GM12873 (cell line): ENCODE measurements at regions not wholly inside any gene's neighbourhood (a gene's known extent, or its start where the extent isn't known, plus 50 kb on each side); places are given as distances from the start of the nearest gene placed in this dataset.

Experiments used
- CTCF ChIP-seq: IDR thresholded peaks from 2 replicates; pipeline ENCODE4 v1.5.1; 2012; ENCODE audit warnings: low read depth, mild to moderate bottlenecking, moderate library complexity, low read length, control low read depth; ENCODE audit not compliant: insufficient read depth; ENCODE audit errors: missing control alignments

DNA sequence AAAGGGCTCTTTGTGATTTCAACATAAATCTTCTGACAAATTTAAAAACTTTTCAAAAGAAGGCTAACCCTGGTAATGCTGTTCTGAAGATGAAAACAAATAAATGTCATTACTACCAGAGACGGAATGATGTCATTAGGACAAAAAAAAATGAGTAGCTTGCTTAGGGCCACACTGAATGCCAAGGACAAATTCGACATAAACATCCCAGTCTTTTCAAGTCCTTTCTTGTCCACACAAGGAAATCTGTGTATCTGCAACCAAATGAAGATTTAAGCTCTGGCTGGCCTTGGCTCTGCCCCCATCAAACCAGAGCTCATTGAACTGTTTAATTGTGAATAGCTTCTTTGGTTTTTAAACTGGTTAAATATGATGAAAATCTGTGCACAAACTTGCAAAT, 592.7 kb downstream of the TLE1 start:
- no peak for TF ChIP-seq CTCF

- no peak for TF ChIP-seq CTCF
Observed at GRCh38 chr9:81092057-81092456, 597.3 kb downstream of the TLE1 start.

- no peak for TF ChIP-seq CTCF
Observed at GRCh38 chr9:81088341-81088740, 601.0 kb downstream of the TLE1 start.

DNA sequence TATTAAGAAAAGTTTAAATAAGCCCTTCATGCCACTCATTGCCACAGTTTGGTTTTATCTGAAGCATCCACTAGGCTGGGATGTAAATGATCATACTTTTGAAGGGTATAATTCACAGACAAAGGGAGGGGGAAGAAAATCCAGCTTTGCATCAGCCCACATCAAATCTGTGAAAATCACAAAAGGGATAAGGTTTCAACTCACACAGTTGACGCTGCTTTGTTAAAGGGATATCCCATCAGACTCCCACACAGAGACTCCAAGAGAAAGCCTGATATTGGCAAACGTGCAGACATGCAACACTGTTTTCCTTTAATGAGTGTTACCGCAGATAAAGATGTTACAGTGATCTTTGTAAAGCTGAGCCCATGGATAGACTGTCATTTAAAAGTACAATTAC, 602.9 kb downstream of the TLE1 start:
- no peak for TF ChIP-seq CTCF

DNA sequence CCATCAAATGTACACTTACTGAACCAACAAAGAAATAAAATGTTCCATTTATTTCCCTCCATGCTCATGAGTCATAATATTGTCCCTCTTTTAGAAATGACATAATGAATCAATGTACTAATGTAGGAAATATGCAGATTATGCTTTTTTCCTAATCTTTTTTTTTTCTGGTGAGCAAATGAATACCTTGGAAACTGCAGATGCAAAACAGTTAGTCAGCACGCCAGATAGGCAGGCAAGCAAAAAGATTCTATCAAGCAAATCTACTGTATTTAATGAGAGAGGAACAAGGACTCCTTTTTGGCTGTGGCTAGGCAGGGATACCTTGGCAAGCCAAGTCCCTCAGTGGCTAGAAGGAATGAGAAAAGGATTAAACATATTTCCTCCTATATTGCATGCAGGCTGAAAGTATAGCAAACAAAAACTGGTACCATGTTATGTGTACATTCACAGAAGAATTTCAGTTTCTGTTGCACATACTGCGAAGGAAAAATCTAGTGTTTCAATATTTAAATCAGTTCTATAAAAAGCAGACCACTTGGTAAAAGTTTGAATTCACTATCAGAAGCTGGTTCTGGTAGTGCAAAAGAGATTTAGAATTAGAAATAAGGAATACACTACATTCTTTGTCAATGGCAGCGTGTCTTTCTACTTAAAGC, 605.4 kb downstream of the TLE1 start:
- no peak for TF ChIP-seq CTCF

- no peak for TF ChIP-seq CTCF
Observed at GRCh38 chr9:81083067-81083466, 606.3 kb downstream of the TLE1 start.

GRCh38 chr9:81082221-81082620, 607.1 kb downstream of the TLE1 start:
- no peak for TF ChIP-seq CTCF

GRCh38 chr9:81080900-81081299, 608.4 kb downstream of the TLE1 start:
- TF ChIP-seq CTCF, result no peak
